ENCODE measurements at regions not wholly inside any gene's neighbourhood (a gene's known extent, or its start where the extent isn't known, plus 50 kb on each side); places are given as distances from the start of the nearest gene placed in this dataset.

- intact Hi-C loops (cut with micrococcal nuclease; ENCODE audit: unreplicated experiment): no loop called here
- no peak overlapping the region for H2AFZ ChIP-seq (ENCODE audit: low read length)
- H3K27ac ChIP-seq (ENCODE audit: low read depth, low read length, poor library complexity, severe bottlenecking): no peak overlapping the region
- no peaks in the 10 kb centered on the region for H3K36me3 ChIP-seq (ENCODE audit: insufficient read depth, low read length)
- CTCF ChIA-PET (ENCODE audit: unreplicated experiment): no interaction called here
- no peak overlapping the region for H3K4me3 ChIP-seq (ENCODE audit: low read depth, low read length, poor library complexity, severe bottlenecking)
- H4K20me1 ChIP-seq (ENCODE audit: insufficient read depth, low read length): no peaks in the 10 kb centered on the region
- DNase-seq (ENCODE audit: low spot score): no peak
- H3K9me3 ChIP-seq (ENCODE audit: low read length): no peaks in the 10 kb centered on the region
- no peaks in the 10 kb centered on the region for H3K9me2 ChIP-seq (ENCODE audit: insufficient read depth, low read length)
- H3K4me2 ChIP-seq (ENCODE audit: low read length): no peak overlapping the region
- no peak for TF ChIP-seq EZH2phosphoT487 (IDR thresholded peaks at IDR 0.05; ENCODE audit: borderline replicate concordance, low read depth, low read length)
- no peak for TF ChIP-seq CTCF (conservative IDR thresholded peaks at IDR 0.05; ENCODE audit: low read length)
- POLR2A ChIA-PET: interaction anchor here (0.6 kb wide), 1 partner anchor 1198 kb away, joined by 3 read pairs; no protein-coding TSS in a partner anchor
- H3K4me1 ChIP-seq (ENCODE audit: insufficient read depth, low read length, poor library complexity, severe bottlenecking): no peaks in the 10 kb centered on the region
- no peaks in the 10 kb centered on the region for H3K79me2 ChIP-seq (ENCODE audit: insufficient read depth, low read depth, low read length)
- BruUV-seq (replicated peaks): no TSS peak
Observed at GRCh38 chr4:124337874-124338273, 374.7 kb downstream of the ANKRD50 start.

- ChIA-PET POLR2A (interaction anchor here (0.6 kb wide), 1 partner anchor 1640 kb away, joined by 3 read pairs; no protein-coding TSS in a partner anchor), CTCF (ENCODE audit: unreplicated experiment) (no interaction called here)
- BruUV-seq (replicated peaks): no TSS peak
- DNase-seq (ENCODE audit: low spot score): no peak
- H3K4me3 ChIP-seq (ENCODE audit: low read depth, low read length, poor library complexity, severe bottlenecking): no peak overlapping the region
- no peak overlapping the region for H3K4me2 ChIP-seq (ENCODE audit: low read length)
- H3K27ac ChIP-seq (ENCODE audit: low read depth, low read length, poor library complexity, severe bottlenecking): no peak overlapping the region
- intact Hi-C loops (cut with micrococcal nuclease; ENCODE audit: unreplicated experiment): no loop called here
- H3K4me1 ChIP-seq (ENCODE audit: insufficient read depth, low read length, poor library complexity, severe bottlenecking): no peaks in the 10 kb centered on the region
- no peaks in the 10 kb centered on the region for H3K9me2 ChIP-seq (ENCODE audit: insufficient read depth, low read length)
- no peaks in the 10 kb centered on the region for H3K36me3 ChIP-seq (ENCODE audit: insufficient read depth, low read length)
- TF ChIP-seq CTCF (conservative IDR thresholded peaks at IDR 0.05; ENCODE audit: low read length): no peak
- TF ChIP-seq EZH2phosphoT487 (IDR thresholded peaks at IDR 0.05; ENCODE audit: borderline replicate concordance, low read depth, low read length): no peak
- H2AFZ ChIP-seq (ENCODE audit: low read length): no peak overlapping the region
- no peaks in the 10 kb centered on the region for H3K79me2 ChIP-seq (ENCODE audit: insufficient read depth, low read depth, low read length)
- no peaks in the 10 kb centered on the region for H4K20me1 ChIP-seq (ENCODE audit: insufficient read depth, low read length)
- H3K9me3 ChIP-seq (ENCODE audit: low read length): no peaks in the 10 kb centered on the region
Observed at GRCh38 chr4:124343661-124344171, 368.8 kb downstream of the ANKRD50 start.

GRCh38 chr4:124372916-124373315 is 339.6 kb downstream of the ANKRD50 start:
- H3K4me3 ChIP-seq (ENCODE audit: low read depth, low read length, poor library complexity, severe bottlenecking): no peak overlapping the region
- no peaks in the 10 kb centered on the region for H3K36me3 ChIP-seq (ENCODE audit: insufficient read depth, low read length)
- no TSS peak for BruUV-seq (replicated peaks)
- no peaks in the 10 kb centered on the region for H4K20me1 ChIP-seq (ENCODE audit: insufficient read depth, low read length)
- no peaks in the 10 kb centered on the region for H3K9me2 ChIP-seq (ENCODE audit: insufficient read depth, low read length)
- no peak overlapping the region for H3K27ac ChIP-seq (ENCODE audit: low read depth, low read length, poor library complexity, severe bottlenecking)
- no peak overlapping the region for H3K4me2 ChIP-seq (ENCODE audit: low read length)
- no peaks in the 10 kb centered on the region for H3K9me3 ChIP-seq (ENCODE audit: low read length)
- POLR2A ChIA-PET: no interaction called here
- CTCF ChIA-PET (ENCODE audit: unreplicated experiment): no interaction called here
- no peak for DNase-seq (ENCODE audit: low spot score)
- H3K79me2 ChIP-seq (ENCODE audit: insufficient read depth, low read depth, low read length): no peaks in the 10 kb centered on the region
- no peak for TF ChIP-seq CTCF (conservative IDR thresholded peaks at IDR 0.05; ENCODE audit: low read length)
- intact Hi-C loops (cut with micrococcal nuclease; ENCODE audit: unreplicated experiment): no loop called here
- H2AFZ ChIP-seq (ENCODE audit: low read length): no peak overlapping the region
- no peaks in the 10 kb centered on the region for H3K4me1 ChIP-seq (ENCODE audit: insufficient read depth, low read length, poor library complexity, severe bottlenecking)

Data from OCI-LY7 (cell line).